Endodermal cell (in vitro differentiated cells): ENCODE measurements at regions not wholly inside any gene's neighbourhood (a gene's known extent, or its start where the extent isn't known, plus 50 kb on each side); places are given as distances from the start of the nearest gene placed in this dataset.

Experiments
- DNase-seq: peaks from one replicate; pipeline ENCODE4 v3.0.0-alpha.2; 2017
- H3K27ac ChIP-seq: 2 replicates; pipeline ENCODE4 v1.5.1; 2013; ENCODE audit warnings: mild to moderate bottlenecking, low read depth, low read length, moderate library complexity
- H3K27me3 ChIP-seq: 2 replicates; pipeline ENCODE4 v1.6.1; 2013; ENCODE audit warnings: mild to moderate bottlenecking, low read length, moderate library complexity; ENCODE audit not compliant: insufficient read depth, control insufficient read depth, poor library complexity, severe bottlenecking
- H3K36me3 ChIP-seq: 2 replicates; pipeline ENCODE4 v1.7.0; 2013; ENCODE audit warnings: mild to moderate bottlenecking, low read length, moderate library complexity; ENCODE audit not compliant: control insufficient read depth, insufficient read depth
- H3K4me1 ChIP-seq: one replicate; pipeline ENCODE4 v1.7.0; 2013; ENCODE audit warnings: low read length; ENCODE audit not compliant: control insufficient read depth, insufficient read depth
- H3K4me3 ChIP-seq: 2 replicates; pipeline ENCODE4 v1.5.1; 2013; ENCODE audit warnings: mild to moderate bottlenecking, low read length, moderate library complexity
- H3K9ac ChIP-seq: 2 replicates; pipeline ENCODE4 v1.6.1; 2013; ENCODE audit warnings: mild to moderate bottlenecking, low read length, moderate library complexity; ENCODE audit not compliant: poor library complexity, severe bottlenecking; ENCODE audit errors: extremely low read depth
- H3K9me3 ChIP-seq: 2 replicates; pipeline ENCODE4 v1.6.1; 2013; ENCODE audit warnings: mild to moderate bottlenecking, low read length, moderate library complexity; ENCODE audit not compliant: control insufficient read depth
- H3K27ac Mint-ChIP-seq: 2 replicates; pipeline ENCODE4 v1.8.0; 2020; ENCODE audit warnings: mixed read lengths
- H3K27me3 Mint-ChIP-seq: 2 replicates; pipeline ENCODE4 v1.8.0; 2021; ENCODE audit warnings: mild to moderate bottlenecking, mixed read lengths; ENCODE audit not compliant: insufficient read depth
- H3K36me3 Mint-ChIP-seq: 2 replicates; pipeline ENCODE4 v1.8.0; 2020; ENCODE audit warnings: low read depth, mixed read lengths
- H3K4me1 Mint-ChIP-seq: 2 replicates; pipeline ENCODE4 v1.8.0; 2020; ENCODE audit warnings: mixed read lengths
- H3K4me3 Mint-ChIP-seq: 2 replicates; pipeline ENCODE4 v1.8.0; 2020; ENCODE audit warnings: mild to moderate bottlenecking, moderate library complexity, mixed read lengths
- H3K9me3 Mint-ChIP-seq: 2 replicates; pipeline ENCODE4 v1.8.0; 2020; ENCODE audit warnings: mild to moderate bottlenecking, mixed read lengths
- CTCF ChIP-seq: fragments of 200-600 bp; sonication (generic); conservative IDR thresholded peaks from 2 replicates; pipeline ENCODE4 v1.5.0; 2021; ENCODE audit warnings: antibody characterized with exemption, mild to moderate bottlenecking
- WGBS, 2 experiments: methylation state at CpG; one replicate each; pipeline versions ENCODE4 v1.1.5 to v1.1.7; 2013; ENCODE audit warnings: missing lambda C conversion rate in 2 of 2, mixed read lengths in 1 of 2; ENCODE audit not compliant: insufficient coverage in 1 of 2, insufficient read length in 1 of 2; 5-methylcytosine and 5-hydroxymethylcytosine counted together

DNA sequence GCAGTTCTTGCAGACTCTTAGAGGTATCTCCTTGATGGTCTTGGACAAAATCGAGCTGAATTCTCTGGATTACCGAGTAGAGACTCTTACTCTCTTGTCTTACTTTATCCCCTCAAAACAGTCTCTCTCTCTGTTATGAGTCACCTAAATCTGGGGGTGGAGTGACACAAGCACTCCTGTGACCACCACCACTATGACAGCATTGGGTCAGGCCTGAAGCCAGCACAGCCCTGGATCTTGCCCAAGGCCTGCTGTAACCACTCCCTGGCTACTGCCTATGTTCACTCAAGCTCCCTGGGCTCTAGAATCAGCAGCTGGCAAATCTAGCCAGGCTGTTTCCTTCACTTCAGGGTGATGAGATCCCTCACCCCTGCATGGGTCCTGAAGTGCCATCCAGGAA lies 662.5 kb downstream of the LUZP2 start:
- Histone ChIP-seq H3K36me3 (no peaks in the 10 kb centered on the region), H3K4me3 (no peak overlapping the region), H3K27me3 (no peaks in the 10 kb centered on the region), H3K27ac (no peak overlapping the region), H3K4me1 (no peaks in the 10 kb centered on the region), H3K9ac (no peak overlapping the region), H3K9me3 (no peaks in the 10 kb centered on the region)
- no peak overlapping the region for H3K27ac Mint-ChIP-seq
- H3K27me3 Mint-ChIP-seq: no peaks in the 10 kb centered on the region
- peaks cover 5% of the 10 kb centered on the region for H3K9me3 Mint-ChIP-seq
- no peak for DNase-seq
- no peaks in the 10 kb centered on the region for H3K36me3 Mint-ChIP-seq
- no peaks in the 10 kb centered on the region for H3K4me1 Mint-ChIP-seq
- WGBS, 2 experiments: 89 to 100% methylated on average over 2 of the region's 2 CpGs
- H3K4me3 Mint-ChIP-seq: no peak overlapping the region
- TF ChIP-seq CTCF: no peak

GRCh38 chr11:25163421-25163820 lies 666.6 kb downstream of the LUZP2 start:
- H3K9me3 ChIP-seq: no peaks in the 10 kb centered on the region
- Mint-ChIP-seq H3K27ac (no peak overlapping the region), H3K9me3 (peaks cover 17% of the 10 kb centered on the region), H3K4me3 (no peak overlapping the region), H3K27me3 (no peaks in the 10 kb centered on the region), H3K36me3 (peaks cover 2% of the 10 kb centered on the region), H3K4me1 (no peaks in the 10 kb centered on the region)
- H3K4me1 ChIP-seq: no peaks in the 10 kb centered on the region
- no peak for DNase-seq
- H3K4me3 ChIP-seq: no peak overlapping the region
- H3K27me3 ChIP-seq: no peaks in the 10 kb centered on the region
- no peak overlapping the region for H3K27ac ChIP-seq
- no peak overlapping the region for H3K9ac ChIP-seq
- H3K36me3 ChIP-seq: no peaks in the 10 kb centered on the region
- no peak for TF ChIP-seq CTCF

DNA sequence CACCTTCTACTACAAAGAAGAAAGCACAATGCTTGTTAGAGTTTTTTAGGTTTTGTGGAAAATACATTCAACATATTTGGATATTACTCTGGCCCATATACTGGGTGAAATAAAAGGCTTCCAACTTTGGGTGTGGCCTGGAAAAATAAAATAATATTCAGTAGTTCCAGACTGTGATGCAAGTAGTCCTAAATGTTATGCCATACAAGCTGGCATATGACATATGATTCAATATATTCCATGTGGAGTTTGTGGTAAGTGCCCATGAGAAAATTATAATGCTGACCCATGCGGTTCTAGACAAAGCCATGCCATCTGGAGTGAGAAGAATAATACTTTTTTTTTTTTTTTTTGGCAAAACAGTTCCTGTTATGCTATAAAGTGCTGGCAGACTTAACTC lies 683.3 kb downstream of the LUZP2 start:
- 100% methylated on average over 1 of the region's 1 CpG; no CpG with 5 or more reads in 1 of the 2 experiments for WGBS, 2 experiments
- Histone ChIP-seq H3K36me3 (no peaks in the 10 kb centered on the region), H3K9ac (no peak overlapping the region), H3K27me3 (no peaks in the 10 kb centered on the region), H3K27ac (no peak overlapping the region), H3K9me3 (no peaks in the 10 kb centered on the region), H3K4me3 (no peak overlapping the region), H3K4me1 (no peaks in the 10 kb centered on the region)
- H3K9me3 Mint-ChIP-seq: no peaks in the 10 kb centered on the region
- no peak for TF ChIP-seq CTCF
- no peaks in the 10 kb centered on the region for H3K4me1 Mint-ChIP-seq
- no peaks in the 10 kb centered on the region for H3K27me3 Mint-ChIP-seq
- H3K36me3 Mint-ChIP-seq: no peaks in the 10 kb centered on the region
- DNase-seq: no peak
- H3K27ac Mint-ChIP-seq: no peak overlapping the region
- H3K4me3 Mint-ChIP-seq: no peak overlapping the region
